Ishikawa (cell line): ENCODE measurements at regions not wholly inside any gene's neighbourhood (a gene's known extent, or its start where the extent isn't known, plus 50 kb on each side); places are given as distances from the start of the nearest gene placed in this dataset.

Source experiments
- CEBPB ChIP-seq: IDR thresholded peaks from 2 replicates; pipeline ENCODE4 v1.6.1; 2012
- CREB1 ChIP-seq: IDR thresholded peaks from 2 replicates; pipeline ENCODE4 v1.6.1; 2012; ENCODE audit warnings: low read depth
- EGR1 ChIP-seq: IDR thresholded peaks from 2 replicates; pipeline ENCODE4 v1.6.1; 2012
- EP300 ChIP-seq: IDR thresholded peaks from 2 replicates; pipeline ENCODE4 v1.6.1; 2012; ENCODE audit warnings: borderline replicate concordance
- FOXM1 ChIP-seq: IDR thresholded peaks from 2 replicates; pipeline ENCODE4 v1.6.1; 2012; ENCODE audit warnings: low read depth, borderline replicate concordance
- NFIC ChIP-seq: IDR thresholded peaks from 2 replicates; pipeline ENCODE4 v1.6.1; 2012
- RAD21 ChIP-seq: IDR thresholded peaks from 2 replicates; pipeline ENCODE4 v1.6.1; 2012; ENCODE audit warnings: low read depth
- TAF1 ChIP-seq: IDR thresholded peaks from 2 replicates; pipeline ENCODE4 v1.6.1; 2012; ENCODE audit warnings: low read depth, mild to moderate bottlenecking
- TCF12 ChIP-seq: IDR thresholded peaks from 2 replicates; pipeline ENCODE4 v1.6.1; 2012; ENCODE audit warnings: low read depth
- TEAD4 ChIP-seq: IDR thresholded peaks from 2 replicates; pipeline ENCODE4 v1.6.1; 2012
- USF1 ChIP-seq: IDR thresholded peaks from 2 replicates; pipeline ENCODE4 v1.6.1; 2012
- YY1 ChIP-seq: IDR thresholded peaks from 2 replicates; pipeline ENCODE4 v1.6.1; 2012; ENCODE audit warnings: low read depth
- ZBTB7A ChIP-seq: IDR thresholded peaks from 2 replicates; pipeline ENCODE4 v1.6.1; 2012; ENCODE audit warnings: low read depth
- TF ChIP-seq, protein P1 (sequence below): IDR thresholded peaks from 2 replicates; pipeline ENCODE4 v1.6.1; 2012
- TF ChIP-seq, protein P2 (sequence below): IDR thresholded peaks from 2 replicates; pipeline ENCODE4 v1.6.1; 2012; ENCODE audit warnings: low read depth, mild to moderate bottlenecking

DNA sequence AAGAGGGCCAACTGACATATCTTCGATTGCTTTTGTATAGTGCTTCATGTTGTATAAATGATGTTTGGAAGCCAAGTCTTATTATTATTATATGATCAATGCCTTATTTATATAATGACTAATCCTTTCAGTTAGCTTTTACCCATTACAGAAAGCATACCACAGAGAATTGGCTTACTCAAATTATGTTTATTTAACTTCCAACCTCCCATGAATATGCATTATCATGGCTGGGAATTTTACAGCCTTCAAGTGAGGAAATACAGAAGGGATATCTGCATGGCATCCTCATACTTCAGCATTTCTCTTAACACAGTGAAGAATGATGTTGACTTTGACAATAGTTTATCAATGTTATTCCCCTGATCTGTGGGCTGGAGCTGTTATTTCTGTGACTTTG is 225.9 kb upstream of the GAP43 start:
- TF ChIP-seq, protein P1, sequence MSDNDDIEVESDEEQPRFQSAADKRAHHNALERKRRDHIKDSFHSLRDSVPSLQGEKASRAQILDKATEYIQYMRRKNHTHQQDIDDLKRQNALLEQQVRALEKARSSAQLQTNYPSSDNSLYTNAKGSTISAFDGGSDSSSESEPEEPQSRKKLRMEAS = no peak
- no peak for TF ChIP-seq NFIC
- TF ChIP-seq, protein P2, sequence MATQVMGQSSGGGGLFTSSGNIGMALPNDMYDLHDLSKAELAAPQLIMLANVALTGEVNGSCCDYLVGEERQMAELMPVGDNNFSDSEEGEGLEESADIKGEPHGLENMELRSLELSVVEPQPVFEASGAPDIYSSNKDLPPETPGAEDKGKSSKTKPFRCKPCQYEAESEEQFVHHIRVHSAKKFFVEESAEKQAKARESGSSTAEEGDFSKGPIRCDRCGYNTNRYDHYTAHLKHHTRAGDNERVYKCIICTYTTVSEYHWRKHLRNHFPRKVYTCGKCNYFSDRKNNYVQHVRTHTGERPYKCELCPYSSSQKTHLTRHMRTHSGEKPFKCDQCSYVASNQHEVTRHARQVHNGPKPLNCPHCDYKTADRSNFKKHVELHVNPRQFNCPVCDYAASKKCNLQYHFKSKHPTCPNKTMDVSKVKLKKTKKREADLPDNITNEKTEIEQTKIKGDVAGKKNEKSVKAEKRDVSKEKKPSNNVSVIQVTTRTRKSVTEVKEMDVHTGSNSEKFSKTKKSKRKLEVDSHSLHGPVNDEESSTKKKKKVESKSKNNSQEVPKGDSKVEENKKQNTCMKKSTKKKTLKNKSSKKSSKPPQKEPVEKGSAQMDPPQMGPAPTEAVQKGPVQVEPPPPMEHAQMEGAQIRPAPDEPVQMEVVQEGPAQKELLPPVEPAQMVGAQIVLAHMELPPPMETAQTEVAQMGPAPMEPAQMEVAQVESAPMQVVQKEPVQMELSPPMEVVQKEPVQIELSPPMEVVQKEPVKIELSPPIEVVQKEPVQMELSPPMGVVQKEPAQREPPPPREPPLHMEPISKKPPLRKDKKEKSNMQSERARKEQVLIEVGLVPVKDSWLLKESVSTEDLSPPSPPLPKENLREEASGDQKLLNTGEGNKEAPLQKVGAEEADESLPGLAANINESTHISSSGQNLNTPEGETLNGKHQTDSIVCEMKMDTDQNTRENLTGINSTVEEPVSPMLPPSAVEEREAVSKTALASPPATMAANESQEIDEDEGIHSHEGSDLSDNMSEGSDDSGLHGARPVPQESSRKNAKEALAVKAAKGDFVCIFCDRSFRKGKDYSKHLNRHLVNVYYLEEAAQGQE = no peak
- TF ChIP-seq YY1 = no peak
- no peak for TF ChIP-seq TCF12
- TF ChIP-seq TAF1 = no peak
- no peak for TF ChIP-seq RAD21
- TF ChIP-seq ZBTB7A = no peak

- TF ChIP-seq, protein P1 = no peak
- no peak for TF ChIP-seq EGR1
- no peak for TF ChIP-seq TCF12
- TF ChIP-seq YY1 = no peak
- no peak for TF ChIP-seq RAD21
- no peak for TF ChIP-seq FOXM1
- no peak for TF ChIP-seq EP300
- no peak for TF ChIP-seq TEAD4
- no peak for TF ChIP-seq CEBPB
These were observed 224.8 kb upstream of the GAP43 start for GRCh38 chr3:115398506-115398905.

- TF ChIP-seq NFIC (no peak), FOXM1 (no peak), CEBPB (no peak), TAF1 (no peak), EGR1 (no peak), TEAD4 (no peak), ZBTB7A (no peak), CREB1 (no peak), EP300 (no peak), USF1 (no peak), YY1 (no peak), RAD21 (no peak)
- TF ChIP-seq, protein P2 = no peak
These were observed 223.6 kb upstream of the GAP43 start for GRCh38 chr3:115399750-115400149.

DNA sequence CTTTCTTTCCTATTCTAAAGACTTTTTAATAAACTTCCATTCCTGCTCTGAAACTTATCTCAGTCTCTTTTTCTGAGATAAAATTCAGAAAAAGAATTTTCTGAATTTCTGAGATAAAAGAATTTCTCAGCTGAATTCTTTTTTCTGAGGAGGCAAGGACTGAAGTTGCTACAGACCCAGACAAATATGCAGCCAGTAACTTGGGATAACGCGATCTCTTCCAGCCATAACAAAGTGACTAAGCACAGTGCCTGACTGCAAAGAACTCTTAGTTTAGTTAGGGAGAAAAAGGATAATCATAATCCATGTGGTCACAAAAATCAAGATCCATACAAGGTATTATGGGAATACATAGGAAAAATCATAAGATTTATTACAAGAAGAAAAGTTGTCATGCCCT is 222.0 kb upstream of the GAP43 start:
- no peak for TF ChIP-seq ZBTB7A
- no peak for TF ChIP-seq EP300
- TF ChIP-seq CREB1 = no peak
- TF ChIP-seq NFIC = no peak
- TF ChIP-seq YY1 = no peak
- no peak for TF ChIP-seq EGR1
- TF ChIP-seq CEBPB = no peak

DNA sequence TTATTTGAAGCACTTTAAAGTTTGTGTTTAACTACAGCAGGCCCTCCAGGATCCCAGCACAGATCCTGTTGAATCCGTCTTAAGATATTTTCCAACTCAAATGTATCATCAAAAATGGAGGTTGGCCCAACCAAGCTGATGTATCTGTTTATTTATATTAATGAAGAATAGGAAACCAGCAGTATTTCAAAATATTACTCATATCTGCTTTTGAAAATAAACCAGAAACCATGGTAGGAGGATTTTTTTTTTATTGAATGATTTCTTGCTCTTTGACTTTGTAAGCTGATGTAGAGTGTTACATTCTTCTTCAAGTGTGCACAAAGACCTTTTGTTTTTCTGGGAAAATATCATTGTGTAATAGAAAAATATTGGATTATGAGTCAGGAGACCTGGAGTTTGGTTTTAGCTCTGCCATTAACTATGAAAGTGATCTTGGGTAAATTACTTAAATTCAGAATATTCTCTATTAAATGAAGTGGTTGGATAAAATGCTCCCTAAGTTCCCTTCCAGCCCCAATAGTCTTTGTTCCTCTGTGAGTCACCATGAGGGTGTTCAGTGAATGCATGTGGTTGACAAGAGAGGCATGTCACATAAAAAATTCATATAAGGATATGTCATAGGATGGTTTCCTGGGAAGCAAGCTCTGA is 221.3 kb upstream of the GAP43 start:
- TF ChIP-seq EP300 = no peak
- TF ChIP-seq CEBPB = no peak
- TF ChIP-seq TEAD4 = no peak
- TF ChIP-seq, protein P2 = no peak
- TF ChIP-seq TCF12 = no peak
- no peak for TF ChIP-seq USF1
